ENCODE measurements at regions not wholly inside any gene's neighbourhood (a gene's known extent, or its start where the extent isn't known, plus 50 kb on each side); places are given as distances from the start of the nearest gene placed in this dataset.

- no peaks in the 10 kb centered on the region for H3K9me3 ChIP-seq (ENCODE audit: low read length)
- no peaks in the 10 kb centered on the region for H3K4me1 ChIP-seq (ENCODE audit: insufficient read depth, low read length)
- H3K36me3 ChIP-seq (ENCODE audit: insufficient read depth, low read length) = no peaks in the 10 kb centered on the region
- no peaks in the 10 kb centered on the region for H3K27me3 ChIP-seq (ENCODE audit: control insufficient read depth in 1 of 2, insufficient read depth in 2 of 2, low read length in 2 of 2)
- H3K4me3 ChIP-seq (ENCODE audit: low read depth in 1 of 2, low read length in 2 of 2) = no peak overlapping the region
- H3K9ac ChIP-seq (ENCODE audit: low read length) = no peak overlapping the region
- H3K27ac ChIP-seq (ENCODE audit: low read depth, low read length) = no peak overlapping the region
These were observed 88.8 kb upstream of the ENPP6 start for GRCh38 chr4:184306470-184306869.

- Histone ChIP-seq H3K9ac (ENCODE audit: low read length) (no peak overlapping the region), H3K27me3 (ENCODE audit: control insufficient read depth in 1 of 2, insufficient read depth in 2 of 2, low read length in 2 of 2) (no peaks in the 10 kb centered on the region), H3K27ac (ENCODE audit: low read depth, low read length) (no peak overlapping the region)
These were observed 83.1 kb upstream of the ENPP6 start for GRCh38 chr4:184300816-184301215.

GRCh38 chr4:184298254-184298653, 80.6 kb upstream of the ENPP6 start:
- no peak overlapping the region for H3K4me3 ChIP-seq (ENCODE audit: low read depth in 1 of 2, low read length in 2 of 2)
- no peak overlapping the region for H3K9ac ChIP-seq (ENCODE audit: low read length)
- H3K4me1 ChIP-seq (ENCODE audit: insufficient read depth, low read length) = no peaks in the 10 kb centered on the region
- no peak overlapping the region for H3K27ac ChIP-seq (ENCODE audit: low read depth, low read length)
- H3K27me3 ChIP-seq (ENCODE audit: control insufficient read depth in 1 of 2, insufficient read depth in 2 of 2, low read length in 2 of 2) = no peaks in the 10 kb centered on the region
- no peaks in the 10 kb centered on the region for H3K9me3 ChIP-seq (ENCODE audit: low read length)
- H3K36me3 ChIP-seq (ENCODE audit: insufficient read depth, low read length) = no peaks in the 10 kb centered on the region

More at GRCh38 chr4:184300816-184301215, 83.1 kb upstream of the ENPP6 start:
- H3K4me3 ChIP-seq (ENCODE audit: low read depth in 1 of 2, low read length in 2 of 2) = no peak overlapping the region
- no peaks in the 10 kb centered on the region for H3K36me3 ChIP-seq (ENCODE audit: insufficient read depth, low read length)
- no peaks in the 10 kb centered on the region for H3K4me1 ChIP-seq (ENCODE audit: insufficient read depth, low read length)
- no peaks in the 10 kb centered on the region for H3K9me3 ChIP-seq (ENCODE audit: low read length)

GRCh38 chr4:184295206-184295605, 77.5 kb upstream of the ENPP6 start:
- Histone ChIP-seq H3K4me3 (ENCODE audit: low read depth in 1 of 2, low read length in 2 of 2) (no peak overlapping the region), H3K9ac (ENCODE audit: low read length) (no peak overlapping the region), H3K36me3 (ENCODE audit: insufficient read depth, low read length) (no peaks in the 10 kb centered on the region), H3K27ac (ENCODE audit: low read depth, low read length) (no peak overlapping the region), H3K4me1 (ENCODE audit: insufficient read depth, low read length) (no peaks in the 10 kb centered on the region), H3K9me3 (ENCODE audit: low read length) (no peaks in the 10 kb centered on the region), H3K27me3 (ENCODE audit: control insufficient read depth in 1 of 2, insufficient read depth in 2 of 2, low read length in 2 of 2) (no peaks in the 10 kb centered on the region)

GRCh38 chr4:184294606-184295133, 77.0 kb upstream of the ENPP6 start:
- no peaks in the 10 kb centered on the region for H3K9me3 ChIP-seq (ENCODE audit: low read length)
- no peak overlapping the region for H3K4me3 ChIP-seq (ENCODE audit: low read depth in 1 of 2, low read length in 2 of 2)
- no peaks in the 10 kb centered on the region for H3K27me3 ChIP-seq (ENCODE audit: control insufficient read depth in 1 of 2, insufficient read depth in 2 of 2, low read length in 2 of 2)
- H3K9ac ChIP-seq (ENCODE audit: low read length) = no peak overlapping the region
- no peaks in the 10 kb centered on the region for H3K36me3 ChIP-seq (ENCODE audit: insufficient read depth, low read length)
- H3K27ac ChIP-seq (ENCODE audit: low read depth, low read length) = no peak overlapping the region
- no peaks in the 10 kb centered on the region for H3K4me1 ChIP-seq (ENCODE audit: insufficient read depth, low read length)

- Histone ChIP-seq H3K4me1 (ENCODE audit: insufficient read depth, low read length) (no peaks in the 10 kb centered on the region), H3K36me3 (ENCODE audit: insufficient read depth, low read length) (no peaks in the 10 kb centered on the region), H3K9me3 (ENCODE audit: low read length) (no peaks in the 10 kb centered on the region), H3K27ac (ENCODE audit: low read depth, low read length) (no peak overlapping the region), H3K9ac (ENCODE audit: low read length) (no peak overlapping the region), H3K4me3 (ENCODE audit: low read depth in 1 of 2, low read length in 2 of 2) (no peak overlapping the region), H3K27me3 (ENCODE audit: control insufficient read depth in 1 of 2, insufficient read depth in 2 of 2, low read length in 2 of 2) (no peaks in the 10 kb centered on the region)
These were observed 75.9 kb upstream of the ENPP6 start for GRCh38 chr4:184293552-184293951.

- no peak overlapping the region for H3K27ac ChIP-seq (ENCODE audit: low read depth, low read length)
- no peaks in the 10 kb centered on the region for H3K9me3 ChIP-seq (ENCODE audit: low read length)
- no peak overlapping the region for H3K9ac ChIP-seq (ENCODE audit: low read length)
- H3K4me1 ChIP-seq (ENCODE audit: insufficient read depth, low read length) = no peaks in the 10 kb centered on the region
- H3K4me3 ChIP-seq (ENCODE audit: low read depth in 1 of 2, low read length in 2 of 2) = no peak overlapping the region
- no peaks in the 10 kb centered on the region for H3K36me3 ChIP-seq (ENCODE audit: insufficient read depth, low read length)
- no peaks in the 10 kb centered on the region for H3K27me3 ChIP-seq (ENCODE audit: control insufficient read depth in 1 of 2, insufficient read depth in 2 of 2, low read length in 2 of 2)
These were observed 75.2 kb upstream of the ENPP6 start for GRCh38 chr4:184292877-184293276.

GRCh38 chr4:184292465-184292867, 74.8 kb upstream of the ENPP6 start:
- no peak overlapping the region for H3K9ac ChIP-seq (ENCODE audit: low read length)
- no peaks in the 10 kb centered on the region for H3K36me3 ChIP-seq (ENCODE audit: insufficient read depth, low read length)
- no peak overlapping the region for H3K4me3 ChIP-seq (ENCODE audit: low read depth in 1 of 2, low read length in 2 of 2)

GRCh38 chr4:184289179-184289535, 71.5 kb upstream of the ENPP6 start:
- Histone ChIP-seq H3K4me3 (ENCODE audit: low read depth in 1 of 2, low read length in 2 of 2) (no peak overlapping the region), H3K9ac (ENCODE audit: low read length) (no peak overlapping the region), H3K27ac (ENCODE audit: low read depth, low read length) (no peak overlapping the region), H3K36me3 (ENCODE audit: insufficient read depth, low read length) (no peaks in the 10 kb centered on the region), H3K27me3 (ENCODE audit: control insufficient read depth in 1 of 2, insufficient read depth in 2 of 2, low read length in 2 of 2) (no peaks in the 10 kb centered on the region), H3K9me3 (ENCODE audit: low read length) (no peaks in the 10 kb centered on the region), H3K4me1 (ENCODE audit: insufficient read depth, low read length) (no peaks in the 10 kb centered on the region)

More at GRCh38 chr4:184292465-184292867, 74.8 kb upstream of the ENPP6 start:
- Histone ChIP-seq H3K4me1 (ENCODE audit: insufficient read depth, low read length) (no peaks in the 10 kb centered on the region), H3K27me3 (ENCODE audit: control insufficient read depth in 1 of 2, insufficient read depth in 2 of 2, low read length in 2 of 2) (no peaks in the 10 kb centered on the region), H3K27ac (ENCODE audit: low read depth, low read length) (no peak overlapping the region), H3K9me3 (ENCODE audit: low read length) (no peaks in the 10 kb centered on the region)

GRCh38 chr4:184288451-184289178, 70.9 kb upstream of the ENPP6 start:
- H3K4me3 ChIP-seq (ENCODE audit: low read depth in 1 of 2, low read length in 2 of 2) = no peak overlapping the region
- no peaks in the 10 kb centered on the region for H3K27me3 ChIP-seq (ENCODE audit: control insufficient read depth in 1 of 2, insufficient read depth in 2 of 2, low read length in 2 of 2)
- H3K9me3 ChIP-seq (ENCODE audit: low read length) = no peaks in the 10 kb centered on the region
- H3K9ac ChIP-seq (ENCODE audit: low read length) = no peak overlapping the region
- H3K4me1 ChIP-seq (ENCODE audit: insufficient read depth, low read length) = no peaks in the 10 kb centered on the region
- no peaks in the 10 kb centered on the region for H3K36me3 ChIP-seq (ENCODE audit: insufficient read depth, low read length)
- H3K27ac ChIP-seq (ENCODE audit: low read depth, low read length) = no peak overlapping the region

- H3K9me3 ChIP-seq (ENCODE audit: low read length) = no peaks in the 10 kb centered on the region
- no peaks in the 10 kb centered on the region for H3K36me3 ChIP-seq (ENCODE audit: insufficient read depth, low read length)
- no peak overlapping the region for H3K27ac ChIP-seq (ENCODE audit: low read depth, low read length)
- no peaks in the 10 kb centered on the region for H3K4me1 ChIP-seq (ENCODE audit: insufficient read depth, low read length)
- H3K9ac ChIP-seq (ENCODE audit: low read length) = no peak overlapping the region
- H3K4me3 ChIP-seq (ENCODE audit: low read depth in 1 of 2, low read length in 2 of 2) = no peak overlapping the region
- no peaks in the 10 kb centered on the region for H3K27me3 ChIP-seq (ENCODE audit: control insufficient read depth in 1 of 2, insufficient read depth in 2 of 2, low read length in 2 of 2)
These were observed 70.1 kb upstream of the ENPP6 start for GRCh38 chr4:184287697-184288255.

GRCh38 chr4:184286358-184286757, 68.7 kb upstream of the ENPP6 start:
- H3K9ac ChIP-seq (ENCODE audit: low read length) = no peak overlapping the region
- H3K27ac ChIP-seq (ENCODE audit: low read depth, low read length) = no peak overlapping the region
- H3K4me1 ChIP-seq (ENCODE audit: insufficient read depth, low read length) = no peaks in the 10 kb centered on the region
- no peaks in the 10 kb centered on the region for H3K9me3 ChIP-seq (ENCODE audit: low read length)
- H3K27me3 ChIP-seq (ENCODE audit: control insufficient read depth in 1 of 2, insufficient read depth in 2 of 2, low read length in 2 of 2) = no peaks in the 10 kb centered on the region
- H3K36me3 ChIP-seq (ENCODE audit: insufficient read depth, low read length) = no peaks in the 10 kb centered on the region
- H3K4me3 ChIP-seq (ENCODE audit: low read depth in 1 of 2, low read length in 2 of 2) = no peak overlapping the region
